Mammary epithelial cell (primary cell): ENCODE measurements at regions not wholly inside any gene's neighbourhood (a gene's known extent, or its start where the extent isn't known, plus 50 kb on each side); places are given as distances from the start of the nearest gene placed in this dataset.

Experiments
- CTCF ChIP-seq, 2 donors: IDR thresholded peaks in 1 of 2; conservative IDR thresholded peaks in 1 of 2; 2 replicates each; pipeline ENCODE4 v1.5.1; 2011 to 2012; ENCODE audit warnings: inconsistent platforms in 2 of 2, low read length in 2 of 2, mild to moderate bottlenecking in 2 of 2, control low read depth in 1 of 2, low read depth in 1 of 2; ENCODE audit not compliant: insufficient read depth in 1 of 2; ENCODE audit errors: extremely low read depth in 1 of 2
- EZH2 ChIP-seq: IDR thresholded peaks from 2 replicates; pipeline ENCODE4 v1.6.1; 2012; ENCODE audit warnings: low read length, inconsistent platforms, borderline replicate concordance

DNA sequence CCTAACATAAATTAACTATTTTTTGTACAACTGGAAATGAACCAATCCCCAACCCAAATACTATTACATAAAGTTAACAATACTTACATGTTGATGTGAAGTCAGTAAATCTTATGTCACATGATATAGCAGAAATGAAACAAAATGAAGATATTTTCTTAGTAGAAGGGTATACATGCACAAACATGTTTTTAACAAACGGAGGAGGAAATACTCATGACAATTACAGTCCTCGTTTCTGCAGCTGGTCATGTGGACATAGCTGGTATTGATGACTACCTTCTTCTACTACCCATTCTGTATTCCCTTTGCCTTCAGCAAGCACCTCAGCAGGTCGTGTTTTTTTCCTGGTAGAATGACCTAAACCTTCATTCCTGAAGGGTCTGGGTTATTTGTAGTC, 252.3 kb downstream of the HTR7 start:
- TF ChIP-seq CTCF (conservative IDR thresholded peaks at IDR 0.05 in 1 of 2, IDR thresholded peaks at IDR 0.05 in 1 of 2; ENCODE audit: extremely low read depth in 1 of 2, insufficient read depth in 1 of 2, low read depth in 1 of 2, low read length in 2 of 2) (no peak), EZH2 (no peak)
